Hepatocyte (in vitro differentiated cells): ENCODE measurements at regions not wholly inside any gene's neighbourhood (a gene's known extent, or its start where the extent isn't known, plus 50 kb on each side); places are given as distances from the start of the nearest gene placed in this dataset.

Experiments
- EZH2 ChIP-seq: fragments of 200-600 bp; sonication (generic); IDR thresholded peaks from 2 replicates; pipeline ENCODE4 v1.6.1; 2016; ENCODE audit warnings: antibody characterized with exemption, mild to moderate bottlenecking, borderline replicate concordance
- TF ChIP-seq, protein P1 (sequence below): fragments of 200-600 bp; sonication (generic); IDR thresholded peaks from 2 replicates; pipeline ENCODE4 v1.5.1; 2016; ENCODE audit warnings: antibody characterized with exemption, mild to moderate bottlenecking; ENCODE audit not compliant: poor library complexity

DNA sequence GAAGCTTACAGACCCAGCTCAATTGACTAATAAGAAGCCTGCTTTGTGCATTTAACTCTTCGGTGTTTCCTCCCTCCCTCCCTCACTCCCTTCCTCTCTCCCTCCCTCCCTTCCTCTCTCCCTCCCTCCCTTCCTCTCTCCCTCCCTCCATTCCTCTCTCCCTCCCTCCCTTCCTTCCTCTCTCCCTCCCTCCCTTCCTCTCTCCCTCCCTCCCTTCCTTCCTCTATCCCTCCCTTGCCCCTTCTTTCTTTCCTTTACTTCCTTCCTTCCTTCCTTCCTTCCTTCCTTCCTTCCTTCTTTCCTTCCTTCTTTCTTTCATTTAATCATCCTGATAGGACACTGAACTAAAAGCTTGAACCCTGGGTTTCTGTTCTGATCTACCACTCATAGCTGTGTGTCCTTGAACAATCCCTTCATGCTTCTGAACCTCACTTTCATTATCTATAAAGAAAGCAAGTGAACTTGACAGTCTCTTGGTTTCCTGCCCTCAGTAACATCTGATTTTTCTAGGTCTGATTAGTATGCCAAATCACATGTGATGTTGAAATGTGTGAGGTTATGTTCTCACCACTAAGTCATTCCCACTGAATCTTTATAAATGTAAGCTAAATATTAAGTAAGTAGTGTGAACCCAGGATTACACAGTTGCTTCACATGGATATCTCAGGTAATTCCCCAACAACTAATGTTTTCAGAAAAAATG lies 132.3 kb upstream of the BMP2 start:
- TF ChIP-seq, protein P1, sequence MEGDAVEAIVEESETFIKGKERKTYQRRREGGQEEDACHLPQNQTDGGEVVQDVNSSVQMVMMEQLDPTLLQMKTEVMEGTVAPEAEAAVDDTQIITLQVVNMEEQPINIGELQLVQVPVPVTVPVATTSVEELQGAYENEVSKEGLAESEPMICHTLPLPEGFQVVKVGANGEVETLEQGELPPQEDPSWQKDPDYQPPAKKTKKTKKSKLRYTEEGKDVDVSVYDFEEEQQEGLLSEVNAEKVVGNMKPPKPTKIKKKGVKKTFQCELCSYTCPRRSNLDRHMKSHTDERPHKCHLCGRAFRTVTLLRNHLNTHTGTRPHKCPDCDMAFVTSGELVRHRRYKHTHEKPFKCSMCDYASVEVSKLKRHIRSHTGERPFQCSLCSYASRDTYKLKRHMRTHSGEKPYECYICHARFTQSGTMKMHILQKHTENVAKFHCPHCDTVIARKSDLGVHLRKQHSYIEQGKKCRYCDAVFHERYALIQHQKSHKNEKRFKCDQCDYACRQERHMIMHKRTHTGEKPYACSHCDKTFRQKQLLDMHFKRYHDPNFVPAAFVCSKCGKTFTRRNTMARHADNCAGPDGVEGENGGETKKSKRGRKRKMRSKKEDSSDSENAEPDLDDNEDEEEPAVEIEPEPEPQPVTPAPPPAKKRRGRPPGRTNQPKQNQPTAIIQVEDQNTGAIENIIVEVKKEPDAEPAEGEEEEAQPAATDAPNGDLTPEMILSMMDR = no peak
- no peak for TF ChIP-seq EZH2
